ENCODE measurements at regions not wholly inside any gene's neighbourhood (a gene's known extent, or its start where the extent isn't known, plus 50 kb on each side); places are given as distances from the start of the nearest gene placed in this dataset.

- no peak overlapping the region for H3K9ac ChIP-seq (replicated peaks; ENCODE audit: extremely low read depth, insufficient read depth, low read length)
- BruUV-seq (replicated peaks), result no TSS peak
- ChIA-PET CTCF (no interaction called here), POLR2A (no interaction called here)
- peaks cover 2% of the 10 kb centered on the region for H3K9me3 ChIP-seq (replicated peaks; ENCODE audit: control insufficient read depth, insufficient read depth, low read length)
- H3K4me2 ChIP-seq (ENCODE audit: insufficient read depth, low read length), result no peak overlapping the region
- H2AFZ ChIP-seq (ENCODE audit: low read depth, low read length), result no peak overlapping the region
- TF ChIP-seq POLR2AphosphoS5 (IDR thresholded peaks at IDR 0.05; ENCODE audit: insufficient read depth, low read depth, low read length) (no peak), GATA2 (IDR thresholded peaks at IDR 0.05; ENCODE audit: insufficient read depth, insufficient read length, low read depth, low read length) (no peak), JUN (IDR thresholded peaks at IDR 0.05; ENCODE audit: borderline replicate concordance, insufficient read depth, insufficient read length, low read depth) (no peak), POLR2A (IDR thresholded peaks at IDR 0.05; ENCODE audit: low read depth, low read length) (no peak), MYC (IDR thresholded peaks at IDR 0.05; ENCODE audit: low read depth, low read length) (no peak), CTCF (IDR thresholded peaks at IDR 0.05; ENCODE audit: extremely low read depth in 1 of 2, insufficient read depth in 1 of 2, low read depth in 1 of 2, low read length in 2 of 2) (no peak), FOS (IDR thresholded peaks at IDR 0.05; ENCODE audit: borderline replicate concordance, insufficient read depth, low read length) (no peak), EZH2 (IDR thresholded peaks at IDR 0.05; ENCODE audit: borderline replicate concordance, low read depth, low read length, severe bottlenecking) (no peak)
- TF ChIP-seq, protein P1, sequence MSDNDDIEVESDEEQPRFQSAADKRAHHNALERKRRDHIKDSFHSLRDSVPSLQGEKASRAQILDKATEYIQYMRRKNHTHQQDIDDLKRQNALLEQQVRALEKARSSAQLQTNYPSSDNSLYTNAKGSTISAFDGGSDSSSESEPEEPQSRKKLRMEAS (IDR thresholded peaks at IDR 0.05; ENCODE audit: insufficient read depth, insufficient read length), result no peak
- H3K79me2 ChIP-seq (ENCODE audit: control insufficient read depth, insufficient read depth, low read length), result no peaks in the 10 kb centered on the region
- no peak overlapping the region for H3K27ac ChIP-seq (ENCODE audit: insufficient read depth, low read depth, low read length)
- DNase-seq (ENCODE audit: low read depth, low spot score) (no peak), FAIRE-seq (no peak)
- no peaks in the 10 kb centered on the region for H3K27me3 ChIP-seq (ENCODE audit: control insufficient read depth in 2 of 2, insufficient read depth in 2 of 2, low read length in 2 of 2)
- H3K36me3 ChIP-seq (ENCODE audit: control insufficient read depth in 2 of 2, extremely low read depth in 1 of 2, insufficient read depth in 2 of 2, low read length in 2 of 2), result no peaks in the 10 kb centered on the region
- intact Hi-C loops (cut with micrococcal nuclease) (no loop called here), dilution Hi-C loops (cut with MboI; ENCODE audit: extremely low pct_ligation_motif_present, low sequenced_read_pairs) (no loop called here)
- H4K20me1 ChIP-seq (replicated peaks; ENCODE audit: control insufficient read depth, extremely low read depth, insufficient read depth, low read length), result no peaks in the 10 kb centered on the region
- no peaks in the 10 kb centered on the region for H3K4me1 ChIP-seq (ENCODE audit: control insufficient read depth, extremely low read depth, insufficient read depth, low read length)
- no peaks in the 10 kb centered on the region for H3K9me1 ChIP-seq (replicated peaks; ENCODE audit: control insufficient read depth, extremely low read depth, insufficient read depth, low read length)
- no peak overlapping the region for H3K4me3 ChIP-seq (replicated peaks in 1 of 3; ENCODE audit: insufficient read depth in 1 of 3, low read depth in 1 of 3, low read length in 3 of 3)
These were observed 540.0 kb downstream of the ETV1 start for GRCh38 chr7:13449460-13449859.

All from endothelial cell of umbilical vein (primary cell).